ENCODE measurements at regions not wholly inside any gene's neighbourhood (a gene's known extent, or its start where the extent isn't known, plus 50 kb on each side); places are given as distances from the start of the nearest gene placed in this dataset.

- no peaks in the 10 kb centered on the region for H3K4me1 ChIP-seq (ENCODE audit: control insufficient read depth in 1 of 2, extremely low read depth in 1 of 2, insufficient read depth in 2 of 2, low read length in 2 of 2)
- H3K36me3 ChIP-seq (ENCODE audit: control insufficient read depth in 2 of 2, extremely low read depth in 1 of 2, insufficient read depth in 1 of 2, low read length in 1 of 2), result no peaks in the 10 kb centered on the region
- H3K4me3 ChIP-seq (ENCODE audit: control insufficient read depth in 1 of 2, extremely low read depth in 1 of 2, low read length in 1 of 2), result no peak overlapping the region
- WGBS (ENCODE audit: insufficient coverage), result no CpG with 5 or more reads among the region's 1 CpG
- ChIA-PET POLR2A (no interaction called here), CTCF (no interaction called here)
- no peak overlapping the region for H3K4me3 Mint-ChIP-seq
- H3K9me3 ChIP-seq, result no peaks in the 10 kb centered on the region
- peaks cover 23 to 38% (median 25%) of the 10 kb centered on the region in 3 donors for H3K9me3 Mint-ChIP-seq
- no peaks in the 10 kb centered on the region for H3K27me3 Mint-ChIP-seq
- H3K36me3 Mint-ChIP-seq, result no peaks in the 10 kb centered on the region
- H3K27me3 ChIP-seq (replicated peaks in 1 of 2; ENCODE audit: control insufficient read depth in 2 of 2, extremely low read depth in 1 of 2, insufficient read depth in 2 of 2, low read length in 1 of 2), result no peaks in the 10 kb centered on the region
- no peaks in the 10 kb centered on the region for H3K4me1 Mint-ChIP-seq
- DNase-seq (no peak), ATAC-seq (replicated peaks in 1 of 4) (no peak)
- no peak overlapping the region for H3K27ac ChIP-seq (ENCODE audit: low read length)
- H3K27ac Mint-ChIP-seq, result no peak overlapping the region
Measured at GRCh38 chr7:63071396-63071795, 927.3 kb upstream of the ZNF722 start.

GRCh38 chr7:63071920-63072319 is 926.7 kb upstream of the ZNF722 start:
- POLR2A ChIA-PET, result no interaction called here
- Mint-ChIP-seq H3K27me3 (no peaks in the 10 kb centered on the region), H3K9me3 (peaks cover 23 to 38% (median 25%) of the 10 kb centered on the region in 3 donors), H3K4me3 (no peak overlapping the region), H3K27ac (no peak overlapping the region), H3K4me1 (no peaks in the 10 kb centered on the region), H3K36me3 (no peaks in the 10 kb centered on the region)
- Histone ChIP-seq H3K4me1 (ENCODE audit: control insufficient read depth in 1 of 2, extremely low read depth in 1 of 2, insufficient read depth in 2 of 2, low read length in 2 of 2) (no peaks in the 10 kb centered on the region), H3K27ac (ENCODE audit: low read length) (no peak overlapping the region), H3K36me3 (ENCODE audit: control insufficient read depth in 2 of 2, extremely low read depth in 1 of 2, insufficient read depth in 1 of 2, low read length in 1 of 2) (no peaks in the 10 kb centered on the region), H3K9me3 (no peaks in the 10 kb centered on the region), H3K27me3 (replicated peaks in 1 of 2; ENCODE audit: control insufficient read depth in 2 of 2, extremely low read depth in 1 of 2, insufficient read depth in 2 of 2, low read length in 1 of 2) (no peaks in the 10 kb centered on the region), H3K4me3 (ENCODE audit: control insufficient read depth in 1 of 2, extremely low read depth in 1 of 2, low read length in 1 of 2) (no peak overlapping the region)
- no CpG with 5 or more reads among the region's 5 CpGs for WGBS (ENCODE audit: insufficient coverage)
- DNase-seq (no peak), ATAC-seq (replicated peaks in 1 of 4) (no peak)
- CTCF ChIA-PET, result no interaction called here

DNA sequence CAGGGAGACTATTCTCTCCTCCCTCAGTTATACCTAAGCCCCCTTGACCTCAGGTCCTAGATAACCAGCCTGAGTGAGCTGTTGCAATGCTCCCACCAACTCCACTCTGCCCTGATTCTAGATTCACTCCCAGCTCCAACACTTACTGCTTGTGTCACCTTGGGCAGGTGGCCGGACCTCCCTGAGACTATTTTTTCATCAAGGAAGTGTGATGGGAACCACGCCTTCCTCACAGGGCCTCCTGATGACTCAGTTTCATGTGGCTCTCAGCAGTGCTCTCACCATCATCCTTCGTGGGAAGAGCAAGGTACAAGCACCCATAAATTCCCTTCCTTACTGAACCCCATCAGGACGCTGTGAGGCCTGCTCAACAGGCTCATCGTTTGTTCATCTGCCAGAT is 925.8 kb upstream of the ZNF722 start:
- WGBS (ENCODE audit: insufficient coverage), result 44% methylated on average over 5 of the region's 5 CpGs
- H3K9me3 ChIP-seq, result no peaks in the 10 kb centered on the region
- Mint-ChIP-seq H3K9me3 (peaks cover 23 to 33% (median 23%) of the 10 kb centered on the region in 3 donors), H3K27ac (no peak overlapping the region), H3K27me3 (no peaks in the 10 kb centered on the region), H3K4me1 (no peaks in the 10 kb centered on the region), H3K4me3 (no peak overlapping the region), H3K36me3 (no peaks in the 10 kb centered on the region)
- H3K27me3 ChIP-seq (replicated peaks in 1 of 2; ENCODE audit: control insufficient read depth in 2 of 2, extremely low read depth in 1 of 2, insufficient read depth in 2 of 2, low read length in 1 of 2), result no peaks in the 10 kb centered on the region
- no peak for DNase-seq
- H3K4me3 ChIP-seq (ENCODE audit: control insufficient read depth in 1 of 2, extremely low read depth in 1 of 2, low read length in 1 of 2), result no peak overlapping the region
- H3K27ac ChIP-seq (ENCODE audit: low read length), result no peak overlapping the region
- no peak for ATAC-seq (replicated peaks in 1 of 4)
- ChIA-PET CTCF (no interaction called here), POLR2A (no interaction called here)
- no peaks in the 10 kb centered on the region for H3K36me3 ChIP-seq (ENCODE audit: control insufficient read depth in 2 of 2, extremely low read depth in 1 of 2, insufficient read depth in 1 of 2, low read length in 1 of 2)
- no peaks in the 10 kb centered on the region for H3K4me1 ChIP-seq (ENCODE audit: control insufficient read depth in 1 of 2, extremely low read depth in 1 of 2, insufficient read depth in 2 of 2, low read length in 2 of 2)

- no peaks in the 10 kb centered on the region for H3K9me3 ChIP-seq
Measured at GRCh38 chr7:63073286-63073685, 925.4 kb upstream of the ZNF722 start.

GRCh38 chr7:63073736-63074135 is 924.9 kb upstream of the ZNF722 start:
- peaks cover 19 to 32% (median 22%) of the 10 kb centered on the region in 3 donors for H3K9me3 Mint-ChIP-seq

More at GRCh38 chr7:63073286-63073685, 925.4 kb upstream of the ZNF722 start:
- Mint-ChIP-seq H3K27me3 (no peaks in the 10 kb centered on the region), H3K9me3 (peaks cover 23 to 33% (median 23%) of the 10 kb centered on the region in 3 donors), H3K4me1 (no peaks in the 10 kb centered on the region), H3K4me3 (no peak overlapping the region), H3K27ac (no peak overlapping the region), H3K36me3 (no peaks in the 10 kb centered on the region)
- ATAC-seq (replicated peaks in 1 of 4) (no peak), DNase-seq (no peak)
- WGBS (ENCODE audit: insufficient coverage), result no CpG with 5 or more reads among the region's 2 CpGs
- Histone ChIP-seq H3K36me3 (ENCODE audit: control insufficient read depth in 2 of 2, extremely low read depth in 1 of 2, insufficient read depth in 1 of 2, low read length in 1 of 2) (no peaks in the 10 kb centered on the region), H3K27ac (ENCODE audit: low read length) (no peak overlapping the region), H3K27me3 (replicated peaks in 1 of 2; ENCODE audit: control insufficient read depth in 2 of 2, extremely low read depth in 1 of 2, insufficient read depth in 2 of 2, low read length in 1 of 2) (no peaks in the 10 kb centered on the region), H3K4me1 (ENCODE audit: control insufficient read depth in 1 of 2, extremely low read depth in 1 of 2, insufficient read depth in 2 of 2, low read length in 2 of 2) (no peaks in the 10 kb centered on the region), H3K4me3 (ENCODE audit: control insufficient read depth in 1 of 2, extremely low read depth in 1 of 2, low read length in 1 of 2) (no peak overlapping the region)
- CTCF ChIA-PET, result no interaction called here
- POLR2A ChIA-PET, result no interaction called here

DNA sequence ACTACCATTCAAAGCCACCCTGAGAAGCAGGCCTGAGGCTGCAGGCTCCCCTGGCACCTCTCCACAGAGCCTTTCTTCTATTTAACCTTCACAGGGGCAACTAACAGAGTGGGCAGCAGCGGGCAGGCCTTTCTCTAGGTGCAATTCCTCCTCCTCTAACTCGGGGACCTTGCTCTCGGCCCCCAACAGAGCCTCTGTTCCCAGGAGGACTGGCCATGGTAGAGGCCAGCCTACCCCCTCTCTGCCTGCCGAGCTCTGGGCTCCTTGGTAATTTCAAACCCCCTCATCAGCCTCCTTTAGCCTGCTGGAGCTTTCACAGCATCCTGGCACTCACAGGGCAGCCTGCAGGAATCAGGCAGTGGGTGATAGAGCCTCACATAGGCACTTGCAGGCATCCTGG is 920.8 kb upstream of the ZNF722 start:
- ATAC-seq (replicated peaks in 1 of 4), result no peak
- H3K9me3 ChIP-seq, result peaks cover 12% of the 10 kb centered on the region
- H3K27me3 ChIP-seq (replicated peaks in 1 of 2; ENCODE audit: control insufficient read depth in 2 of 2, extremely low read depth in 1 of 2, insufficient read depth in 2 of 2, low read length in 1 of 2), result no peaks in the 10 kb centered on the region
- Mint-ChIP-seq H3K27ac (no peak overlapping the region), H3K9me3 (peaks cover 11 to 37% (median 27%) of the 10 kb centered on the region in 3 donors), H3K36me3 (no peaks in the 10 kb centered on the region), H3K4me3 (no peak overlapping the region), H3K27me3 (no peaks in the 10 kb centered on the region), H3K4me1 (no peaks in the 10 kb centered on the region)
- CTCF ChIA-PET, result no interaction called here
- no peak overlapping the region for H3K27ac ChIP-seq (ENCODE audit: low read length)
- no peaks in the 10 kb centered on the region for H3K4me1 ChIP-seq (ENCODE audit: control insufficient read depth in 1 of 2, extremely low read depth in 1 of 2, insufficient read depth in 2 of 2, low read length in 2 of 2)
- WGBS (ENCODE audit: insufficient coverage), result 39% methylated on average over 4 of the region's 4 CpGs
- no peak for DNase-seq
- H3K4me3 ChIP-seq (ENCODE audit: control insufficient read depth in 1 of 2, extremely low read depth in 1 of 2, low read length in 1 of 2), result no peak overlapping the region
- H3K36me3 ChIP-seq (ENCODE audit: control insufficient read depth in 2 of 2, extremely low read depth in 1 of 2, insufficient read depth in 1 of 2, low read length in 1 of 2), result no peaks in the 10 kb centered on the region
- POLR2A ChIA-PET, result no interaction called here

More at GRCh38 chr7:63073736-63074135, 924.9 kb upstream of the ZNF722 start:
- no peak for ATAC-seq (replicated peaks in 1 of 4)
- no peaks in the 10 kb centered on the region for H3K27me3 ChIP-seq (replicated peaks in 1 of 2; ENCODE audit: control insufficient read depth in 2 of 2, extremely low read depth in 1 of 2, insufficient read depth in 2 of 2, low read length in 1 of 2)
- H3K4me1 Mint-ChIP-seq, result no peaks in the 10 kb centered on the region
- H3K36me3 ChIP-seq (ENCODE audit: control insufficient read depth in 2 of 2, extremely low read depth in 1 of 2, insufficient read depth in 1 of 2, low read length in 1 of 2), result no peaks in the 10 kb centered on the region
- no peak overlapping the region for H3K27ac Mint-ChIP-seq
- POLR2A ChIA-PET, result interaction anchor here in 1 of 2 donors (0.6 kb wide), 1 partner anchor 1025 kb away, joined by 3 read pairs; no protein-coding TSS in a partner anchor
- H3K4me1 ChIP-seq (ENCODE audit: control insufficient read depth in 1 of 2, extremely low read depth in 1 of 2, insufficient read depth in 2 of 2, low read length in 2 of 2), result no peaks in the 10 kb centered on the region
- no peak overlapping the region for H3K4me3 ChIP-seq (ENCODE audit: control insufficient read depth in 1 of 2, extremely low read depth in 1 of 2, low read length in 1 of 2)
- no peaks in the 10 kb centered on the region for H3K36me3 Mint-ChIP-seq
- H3K9me3 ChIP-seq, result no peaks in the 10 kb centered on the region
- WGBS (ENCODE audit: insufficient coverage), result no CpG with 5 or more reads among the region's 1 CpG
- CTCF ChIA-PET, result no interaction called here
- DNase-seq, result no peak
- H3K4me3 Mint-ChIP-seq, result no peak overlapping the region
- H3K27ac ChIP-seq (ENCODE audit: low read length), result no peak overlapping the region
- H3K27me3 Mint-ChIP-seq, result no peaks in the 10 kb centered on the region

DNA sequence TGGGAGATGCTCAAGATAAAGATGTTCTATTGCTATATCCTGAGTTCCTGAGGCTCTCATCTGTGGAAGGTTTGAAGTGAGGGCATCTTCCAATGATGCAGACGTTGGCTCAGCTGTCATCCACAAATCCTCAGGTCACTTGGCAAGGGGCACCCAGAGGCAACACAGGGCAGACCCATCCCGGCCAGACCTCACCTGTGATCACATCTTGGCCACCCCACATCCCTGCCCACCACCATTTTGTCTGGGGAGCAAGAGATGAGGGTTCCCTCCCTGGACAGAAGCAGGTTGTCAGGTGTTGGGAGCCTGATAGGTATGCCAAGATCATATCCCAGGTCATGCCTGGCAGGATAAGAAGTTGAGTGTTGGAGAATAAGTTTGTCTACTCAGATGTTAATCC is 918.2 kb upstream of the ZNF722 start:
- ATAC-seq (replicated peaks in 1 of 4), result no peak
- Mint-ChIP-seq H3K27me3 (no peaks in the 10 kb centered on the region), H3K4me3 (no peak overlapping the region), H3K27ac (no peak overlapping the region), H3K4me1 (no peaks in the 10 kb centered on the region), H3K9me3 (peaks cover 5 to 43% (median 25%) of the 10 kb centered on the region in 3 donors), H3K36me3 (no peaks in the 10 kb centered on the region)
- DNase-seq, result no peak
- Histone ChIP-seq H3K27ac (ENCODE audit: low read length) (no peak overlapping the region), H3K4me3 (ENCODE audit: control insufficient read depth in 1 of 2, extremely low read depth in 1 of 2, low read length in 1 of 2) (no peak overlapping the region), H3K36me3 (ENCODE audit: control insufficient read depth in 2 of 2, extremely low read depth in 1 of 2, insufficient read depth in 1 of 2, low read length in 1 of 2) (no peaks in the 10 kb centered on the region), H3K4me1 (ENCODE audit: control insufficient read depth in 1 of 2, extremely low read depth in 1 of 2, insufficient read depth in 2 of 2, low read length in 2 of 2) (no peaks in the 10 kb centered on the region), H3K27me3 (replicated peaks in 1 of 2; ENCODE audit: control insufficient read depth in 2 of 2, extremely low read depth in 1 of 2, insufficient read depth in 2 of 2, low read length in 1 of 2) (no peaks in the 10 kb centered on the region), H3K9me3 (peaks cover 12% of the 10 kb centered on the region)
- CTCF ChIA-PET, result no interaction called here
- WGBS (ENCODE audit: insufficient coverage), result no CpG with 5 or more reads among the region's 2 CpGs
- POLR2A ChIA-PET, result no interaction called here
